ENCODE measurements at regions not wholly inside any gene's neighbourhood (a gene's known extent, or its start where the extent isn't known, plus 50 kb on each side); places are given as distances from the start of the nearest gene placed in this dataset.
"Not testable (repeated sequence)": the region's sequence is repeated elsewhere in the genome, so short reads cannot be mapped to it uniquely, and the experiment has no call there.

- DNase-seq (ENCODE audit: extremely low read depth, low read depth): no peak
- TF ChIP-seq CTCF (IDR thresholded peaks at IDR 0.05; ENCODE audit: low read depth, low read length): no peak
Observed at GRCh38 chr7:9148687-9149086, 715.3 kb downstream of the NXPH1 start.

- no peak for DNase-seq (ENCODE audit: extremely low read depth, low read depth)
- no peak for TF ChIP-seq CTCF (IDR thresholded peaks at IDR 0.05; ENCODE audit: low read depth, low read length)
Observed at GRCh38 chr7:9149499-9150082, 716.2 kb downstream of the NXPH1 start.

- not testable (repeated sequence) for DNase-seq (ENCODE audit: extremely low read depth, low read depth)
Observed at GRCh38 chr7:9163691-9164090, 730.3 kb downstream of the NXPH1 start.

GRCh38 chr7:9175871-9176270 is 742.5 kb downstream of the NXPH1 start:
- TF ChIP-seq CTCF (IDR thresholded peaks at IDR 0.05; ENCODE audit: low read depth, low read length): no peak
- no peak for DNase-seq (ENCODE audit: extremely low read depth, low read depth)

- DNase-seq (ENCODE audit: extremely low read depth, low read depth): no peak
- no peak for TF ChIP-seq CTCF (IDR thresholded peaks at IDR 0.05; ENCODE audit: low read depth, low read length)
Observed at GRCh38 chr7:9181356-9181755, 747.9 kb downstream of the NXPH1 start.

GRCh38 chr7:9186730-9187129 is 753.3 kb downstream of the NXPH1 start:
- no peak for DNase-seq (ENCODE audit: extremely low read depth, low read depth)

GRCh38 chr7:9189703-9190102 is 756.3 kb downstream of the NXPH1 start:
- DNase-seq (ENCODE audit: extremely low read depth, low read depth): no peak
- TF ChIP-seq CTCF (IDR thresholded peaks at IDR 0.05; ENCODE audit: low read depth, low read length): no peak

More at GRCh38 chr7:9186730-9187129, 753.3 kb downstream of the NXPH1 start:
- no peak for TF ChIP-seq CTCF (IDR thresholded peaks at IDR 0.05; ENCODE audit: low read depth, low read length)

GRCh38 chr7:9192969-9193368 is 759.6 kb downstream of the NXPH1 start:
- no peak for DNase-seq (ENCODE audit: extremely low read depth, low read depth)
- no peak for TF ChIP-seq CTCF (IDR thresholded peaks at IDR 0.05; ENCODE audit: low read depth, low read length)
